ENCODE measurements at regions not wholly inside any gene's neighbourhood (a gene's known extent, or its start where the extent isn't known, plus 50 kb on each side); places are given as distances from the start of the nearest gene placed in this dataset.

- FAIRE-seq: no peak
Observed at GRCh38 chr20:10961651-10962288, 288.0 kb upstream of the JAG1 start.

- FAIRE-seq: no peak
Observed at GRCh38 chr20:10962937-10963336, 289.1 kb upstream of the JAG1 start.

GRCh38 chr20:10963717-10964266 is 290.0 kb upstream of the JAG1 start:
- no peak for FAIRE-seq

- FAIRE-seq: no peak
Observed at GRCh38 chr20:10965936-10966470, 292.2 kb upstream of the JAG1 start.

GRCh38 chr20:10970109-10970508 is 296.3 kb upstream of the JAG1 start:
- FAIRE-seq: no peak

- no peak for FAIRE-seq
Observed at GRCh38 chr20:10971096-10971495, 297.3 kb upstream of the JAG1 start.

- FAIRE-seq: no peak
Observed at GRCh38 chr20:10972219-10972860, 298.5 kb upstream of the JAG1 start.

GRCh38 chr20:10976051-10976450 is 302.3 kb upstream of the JAG1 start:
- FAIRE-seq: no peak

- FAIRE-seq: no peak
Observed at GRCh38 chr20:10978019-10978702, 304.4 kb upstream of the JAG1 start.

- no peak for FAIRE-seq
Observed at GRCh38 chr20:10978713-10979112, 304.9 kb upstream of the JAG1 start.

- no peak for FAIRE-seq
Observed at GRCh38 chr20:10982692-10983091, 308.9 kb upstream of the JAG1 start.

GRCh38 chr20:10984294-10984693 is 310.5 kb upstream of the JAG1 start:
- no peak for FAIRE-seq

- FAIRE-seq: no peak
Observed at GRCh38 chr20:10984913-10985312, 311.1 kb upstream of the JAG1 start.

- no peak for FAIRE-seq
Observed at GRCh38 chr20:10985536-10985935, 311.7 kb upstream of the JAG1 start.

GRCh38 chr20:10986586-10986985 is 312.8 kb upstream of the JAG1 start:
- FAIRE-seq: no peak

- no peak for FAIRE-seq
Observed at GRCh38 chr20:10987651-10988383, 314.0 kb upstream of the JAG1 start.

GRCh38 chr20:10990625-10991382 is 317.0 kb upstream of the JAG1 start:
- FAIRE-seq: no peak

GRCh38 chr20:10992731-10993130 is 318.9 kb upstream of the JAG1 start:
- no peak for FAIRE-seq

- FAIRE-seq: no peak
Observed at GRCh38 chr20:10994991-10995700, 321.3 kb upstream of the JAG1 start.

GRCh38 chr20:10998476-10998875 is 324.7 kb upstream of the JAG1 start:
- FAIRE-seq: no peak

GRCh38 chr20:11000416-11000815 is 326.6 kb upstream of the JAG1 start:
- FAIRE-seq: no peak

- no peak for FAIRE-seq
Observed at GRCh38 chr20:11001302-11001701, 327.5 kb upstream of the JAG1 start.
